Mammary epithelial cell (primary cell): ENCODE measurements at regions not wholly inside any gene's neighbourhood (a gene's known extent, or its start where the extent isn't known, plus 50 kb on each side); places are given as distances from the start of the nearest gene placed in this dataset.

Source experiments
- EZH2 ChIP-seq: IDR thresholded peaks from 2 replicates; pipeline ENCODE4 v1.6.1; 2012; ENCODE audit warnings: low read length, inconsistent platforms, borderline replicate concordance
- TF ChIP-seq, protein P1 (sequence below), 2 donors: IDR thresholded peaks in 1 of 2; conservative IDR thresholded peaks in 1 of 2; 2 replicates each; pipeline ENCODE4 v1.5.1; 2011 to 2012; ENCODE audit warnings: inconsistent platforms in 2 of 2, low read length in 2 of 2, mild to moderate bottlenecking in 2 of 2, control low read depth in 1 of 2, low read depth in 1 of 2; ENCODE audit not compliant: insufficient read depth in 1 of 2; ENCODE audit errors: extremely low read depth in 1 of 2

DNA sequence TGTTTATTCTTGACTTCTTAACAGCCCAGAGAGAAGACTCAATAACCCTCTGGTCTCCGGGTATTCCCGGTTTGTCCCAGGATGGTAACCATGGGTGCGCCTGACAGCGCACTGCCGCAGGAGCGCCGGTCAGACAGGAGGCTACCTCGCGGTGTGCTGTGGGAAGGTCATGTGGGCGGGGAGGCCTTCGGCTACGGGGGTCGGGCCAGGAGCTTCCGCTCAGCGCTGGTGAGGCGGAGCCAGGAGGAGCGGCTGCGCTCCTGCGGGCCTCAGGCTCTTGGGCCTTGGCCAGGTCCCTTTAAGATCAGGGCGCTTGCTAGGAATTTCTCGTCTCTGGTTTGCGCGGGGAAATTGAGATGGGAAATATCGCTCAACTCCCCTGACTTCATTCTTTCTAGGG, 182.3 kb upstream of the NDN start:
- TF ChIP-seq EZH2 = no peak
- TF ChIP-seq, protein P1, sequence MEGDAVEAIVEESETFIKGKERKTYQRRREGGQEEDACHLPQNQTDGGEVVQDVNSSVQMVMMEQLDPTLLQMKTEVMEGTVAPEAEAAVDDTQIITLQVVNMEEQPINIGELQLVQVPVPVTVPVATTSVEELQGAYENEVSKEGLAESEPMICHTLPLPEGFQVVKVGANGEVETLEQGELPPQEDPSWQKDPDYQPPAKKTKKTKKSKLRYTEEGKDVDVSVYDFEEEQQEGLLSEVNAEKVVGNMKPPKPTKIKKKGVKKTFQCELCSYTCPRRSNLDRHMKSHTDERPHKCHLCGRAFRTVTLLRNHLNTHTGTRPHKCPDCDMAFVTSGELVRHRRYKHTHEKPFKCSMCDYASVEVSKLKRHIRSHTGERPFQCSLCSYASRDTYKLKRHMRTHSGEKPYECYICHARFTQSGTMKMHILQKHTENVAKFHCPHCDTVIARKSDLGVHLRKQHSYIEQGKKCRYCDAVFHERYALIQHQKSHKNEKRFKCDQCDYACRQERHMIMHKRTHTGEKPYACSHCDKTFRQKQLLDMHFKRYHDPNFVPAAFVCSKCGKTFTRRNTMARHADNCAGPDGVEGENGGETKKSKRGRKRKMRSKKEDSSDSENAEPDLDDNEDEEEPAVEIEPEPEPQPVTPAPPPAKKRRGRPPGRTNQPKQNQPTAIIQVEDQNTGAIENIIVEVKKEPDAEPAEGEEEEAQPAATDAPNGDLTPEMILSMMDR (conservative IDR thresholded peaks at IDR 0.05 in 1 of 2, IDR thresholded peaks at IDR 0.05 in 1 of 2; ENCODE audit: extremely low read depth in 1 of 2, insufficient read depth in 1 of 2, low read depth in 1 of 2, low read length in 2 of 2) = no peak
